ENCODE measurements at regions not wholly inside any gene's neighbourhood (a gene's known extent, or its start where the extent isn't known, plus 50 kb on each side); places are given as distances from the start of the nearest gene placed in this dataset.
"Not testable (repeated sequence)": the region's sequence is repeated elsewhere in the genome, so short reads cannot be mapped to it uniquely, and the experiment has no call there.

GRCh38 chr5:2860101-2860500 lies 108.6 kb upstream of the IRX2 start:
- no peak for DNase-seq (ENCODE audit: low read depth in 4 of 4, low spot score in 3 of 4)

GRCh38 chr5:2857837-2858236 lies 106.4 kb upstream of the IRX2 start:
- DNase-seq (ENCODE audit: low read depth in 4 of 4, low spot score in 3 of 4) = no peak

GRCh38 chr5:2856206-2856605 lies 104.7 kb upstream of the IRX2 start:
- no peak for DNase-seq (ENCODE audit: low read depth in 4 of 4, low spot score in 3 of 4)

GRCh38 chr5:2852446-2852845 lies 101.0 kb upstream of the IRX2 start:
- no peak for DNase-seq (ENCODE audit: low read depth in 4 of 4, low spot score in 3 of 4)

GRCh38 chr5:2851895-2852294 lies 100.4 kb upstream of the IRX2 start:
- DNase-seq (ENCODE audit: low read depth in 4 of 4, low spot score in 3 of 4) = no peak

GRCh38 chr5:2849429-2849828 lies 98.0 kb upstream of the IRX2 start:
- no peak for DNase-seq (ENCODE audit: low read depth in 4 of 4, low spot score in 3 of 4)

- DNase-seq (ENCODE audit: low read depth in 4 of 4, low spot score in 3 of 4) = no peak
Measured at GRCh38 chr5:2848619-2849018, 97.1 kb upstream of the IRX2 start.

GRCh38 chr5:2847608-2848007 lies 96.1 kb upstream of the IRX2 start:
- DNase-seq (ENCODE audit: low read depth in 4 of 4, low spot score in 3 of 4) = no peak

GRCh38 chr5:2841208-2841607 lies 89.7 kb upstream of the IRX2 start:
- no peak for DNase-seq (ENCODE audit: low read depth in 4 of 4, low spot score in 3 of 4)

- DNase-seq (ENCODE audit: low read depth in 4 of 4, low spot score in 3 of 4) = no peak
Measured at GRCh38 chr5:2840372-2840915, 89.0 kb upstream of the IRX2 start.

GRCh38 chr5:2836133-2836532 lies 84.7 kb upstream of the IRX2 start:
- no peak for DNase-seq (ENCODE audit: low read depth in 4 of 4, low spot score in 3 of 4)

- DNase-seq (ENCODE audit: low read depth in 4 of 4, low spot score in 3 of 4) = no peak
Measured at GRCh38 chr5:2833556-2833955, 82.1 kb upstream of the IRX2 start.

- DNase-seq (ENCODE audit: low read depth in 4 of 4, low spot score in 3 of 4) = no peak
Measured at GRCh38 chr5:2832394-2832793, 80.9 kb upstream of the IRX2 start.

GRCh38 chr5:2829239-2829638 lies 77.8 kb upstream of the IRX2 start:
- DNase-seq (ENCODE audit: low read depth in 4 of 4, low spot score in 3 of 4) = no peak

- DNase-seq (ENCODE audit: low read depth in 4 of 4, low spot score in 3 of 4) = no peak
Measured at GRCh38 chr5:2818936-2819335, 67.5 kb upstream of the IRX2 start.

GRCh38 chr5:2817031-2817603 lies 65.6 kb upstream of the IRX2 start:
- no peak for DNase-seq (ENCODE audit: low read depth in 4 of 4, low spot score in 3 of 4)

- no peak for DNase-seq (ENCODE audit: low read depth in 4 of 4, low spot score in 3 of 4)
Measured at GRCh38 chr5:2813678-2814077, 62.2 kb upstream of the IRX2 start.

GRCh38 chr5:2810644-2811043 lies 59.2 kb upstream of the IRX2 start:
- no peak for DNase-seq (ENCODE audit: low read depth in 4 of 4, low spot score in 3 of 4)

- not testable (repeated sequence) for DNase-seq (ENCODE audit: low read depth in 4 of 4, low spot score in 3 of 4)
Measured at GRCh38 chr5:2807244-2807643, 55.8 kb upstream of the IRX2 start.

GRCh38 chr5:2806176-2806575 lies 54.7 kb upstream of the IRX2 start:
- DNase-seq (ENCODE audit: low read depth in 4 of 4, low spot score in 3 of 4) = no peak

GRCh38 chr5:2805080-2805479 lies 53.6 kb upstream of the IRX2 start:
- DNase-seq (ENCODE audit: low read depth in 4 of 4, low spot score in 3 of 4) = no peak

GRCh38 chr5:2803751-2804150 lies 52.3 kb upstream of the IRX2 start:
- no peak for DNase-seq (ENCODE audit: low read depth in 4 of 4, low spot score in 3 of 4)

GRCh38 chr5:2802693-2803365 lies 51.4 kb upstream of the IRX2 start:
- no peak for DNase-seq (ENCODE audit: low read depth in 4 of 4, low spot score in 3 of 4)
